ENCODE measurements at regions not wholly inside any gene's neighbourhood (a gene's known extent, or its start where the extent isn't known, plus 50 kb on each side); places are given as distances from the start of the nearest gene placed in this dataset.

GRCh38 chr1:214846276-214846675, 236.3 kb upstream of the KCNK2 start:
- TF ChIP-seq SMC3 (IDR thresholded peaks at IDR 0.05; ENCODE audit: low read depth, low read length) (no peak), POLR2A (IDR thresholded peaks at IDR 0.05; ENCODE audit: low read depth, low read length) (no peak), MXI1 (IDR thresholded peaks at IDR 0.05; ENCODE audit: borderline replicate concordance, low read depth, low read length) (no peak), RAD21 (IDR thresholded peaks at IDR 0.05; ENCODE audit: low read length) (no peak), BHLHE40 (IDR thresholded peaks at IDR 0.05; ENCODE audit: low read depth, low read length) (no peak), MAFK (IDR thresholded peaks at IDR 0.05; ENCODE audit: low read depth, low read length) (no peak), NFE2L2 (IDR thresholded peaks at IDR 0.05; ENCODE audit: low read depth, low read length) (no peak), FOS (IDR thresholded peaks at IDR 0.05; ENCODE audit: low read depth, low read length) (no peak), RCOR1 (IDR thresholded peaks at IDR 0.05; ENCODE audit: insufficient replicate concordance, low read length) (no peak), CEBPB (IDR thresholded peaks at IDR 0.05; ENCODE audit: low read depth, low read length) (no peak), RFX5 (IDR thresholded peaks at IDR 0.05; ENCODE audit: low read depth, low read length) (no peak), ELK1 (IDR thresholded peaks at IDR 0.05; ENCODE audit: borderline replicate concordance, low read depth, low read length) (no peak)
- TF ChIP-seq, protein P1, sequence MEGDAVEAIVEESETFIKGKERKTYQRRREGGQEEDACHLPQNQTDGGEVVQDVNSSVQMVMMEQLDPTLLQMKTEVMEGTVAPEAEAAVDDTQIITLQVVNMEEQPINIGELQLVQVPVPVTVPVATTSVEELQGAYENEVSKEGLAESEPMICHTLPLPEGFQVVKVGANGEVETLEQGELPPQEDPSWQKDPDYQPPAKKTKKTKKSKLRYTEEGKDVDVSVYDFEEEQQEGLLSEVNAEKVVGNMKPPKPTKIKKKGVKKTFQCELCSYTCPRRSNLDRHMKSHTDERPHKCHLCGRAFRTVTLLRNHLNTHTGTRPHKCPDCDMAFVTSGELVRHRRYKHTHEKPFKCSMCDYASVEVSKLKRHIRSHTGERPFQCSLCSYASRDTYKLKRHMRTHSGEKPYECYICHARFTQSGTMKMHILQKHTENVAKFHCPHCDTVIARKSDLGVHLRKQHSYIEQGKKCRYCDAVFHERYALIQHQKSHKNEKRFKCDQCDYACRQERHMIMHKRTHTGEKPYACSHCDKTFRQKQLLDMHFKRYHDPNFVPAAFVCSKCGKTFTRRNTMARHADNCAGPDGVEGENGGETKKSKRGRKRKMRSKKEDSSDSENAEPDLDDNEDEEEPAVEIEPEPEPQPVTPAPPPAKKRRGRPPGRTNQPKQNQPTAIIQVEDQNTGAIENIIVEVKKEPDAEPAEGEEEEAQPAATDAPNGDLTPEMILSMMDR (conservative IDR thresholded peaks at IDR 0.05; ENCODE audit: low read depth, low read length): no peak
- TF ChIP-seq, protein P2, sequence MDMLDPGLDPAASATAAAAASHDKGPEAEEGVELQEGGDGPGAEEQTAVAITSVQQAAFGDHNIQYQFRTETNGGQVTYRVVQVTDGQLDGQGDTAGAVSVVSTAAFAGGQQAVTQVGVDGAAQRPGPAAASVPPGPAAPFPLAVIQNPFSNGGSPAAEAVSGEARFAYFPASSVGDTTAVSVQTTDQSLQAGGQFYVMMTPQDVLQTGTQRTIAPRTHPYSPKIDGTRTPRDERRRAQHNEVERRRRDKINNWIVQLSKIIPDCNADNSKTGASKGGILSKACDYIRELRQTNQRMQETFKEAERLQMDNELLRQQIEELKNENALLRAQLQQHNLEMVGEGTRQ (IDR thresholded peaks at IDR 0.05; ENCODE audit: low read depth, low read length): no peak

Measured in IMR-90 (cell line).